OCI-LY1 (cell line): ENCODE measurements at regions not wholly inside any gene's neighbourhood (a gene's known extent, or its start where the extent isn't known, plus 50 kb on each side); places are given as distances from the start of the nearest gene placed in this dataset.

Source experiments
- CTCF ChIP-seq: fragments of 200-600 bp; sonication (generic), shearing (Covaris generic); IDR thresholded peaks from 2 replicates; pipeline ENCODE4 v1.5.1; 2017; ENCODE audit warnings: mild to moderate bottlenecking, antibody characterized with exemption, low read length, moderate library complexity, mixed read lengths
- EZH2 ChIP-seq: fragments of 200-600 bp; sonication (generic), shearing (Covaris generic); IDR thresholded peaks from 2 replicates; pipeline ENCODE4 v1.8.0; 2017; ENCODE audit warnings: borderline replicate concordance, mixed run types, mild to moderate bottlenecking, antibody characterized with exemption, low read length, moderate library complexity, mixed read lengths

- TF ChIP-seq CTCF (no peak), EZH2 (no peak)
Measured at GRCh38 chr5:75909223-75909622, 174.0 kb upstream of the SV2C start.
